ENCODE measurements at regions not wholly inside any gene's neighbourhood (a gene's known extent, or its start where the extent isn't known, plus 50 kb on each side); places are given as distances from the start of the nearest gene placed in this dataset. TPM values are rescaled to one million over a fixed set of nuclear protein-coding genes. Genes with fewer than 3 reads are reported as not detected.

DNA sequence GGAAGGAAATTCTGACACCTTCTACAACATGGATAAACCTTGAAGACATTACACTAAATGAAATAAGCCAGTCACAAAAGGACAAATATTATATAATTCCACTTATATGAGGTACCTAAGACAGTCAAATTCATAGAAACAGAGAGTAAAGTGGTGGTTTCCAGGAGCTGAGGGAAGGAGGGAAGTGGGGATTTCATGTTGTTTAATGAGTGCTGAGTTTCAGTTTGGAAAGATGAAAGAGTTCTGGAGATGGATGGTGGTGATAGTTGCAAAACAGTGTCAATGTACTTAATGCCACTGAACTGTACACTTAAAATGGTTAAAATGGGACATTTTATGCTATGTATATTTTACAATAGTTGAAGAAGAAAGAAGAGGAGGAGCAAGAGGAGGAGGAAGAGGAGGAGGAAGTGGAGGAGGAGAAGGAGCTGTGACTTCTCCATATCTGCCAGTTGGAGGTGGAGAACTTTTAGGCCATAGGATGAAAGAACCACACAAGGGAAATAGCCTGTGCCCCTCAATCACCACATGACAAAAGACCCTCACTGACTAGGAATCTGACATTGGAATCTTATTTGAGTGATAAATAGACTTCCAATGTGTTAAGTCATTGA is 55.3 kb upstream of the LGALSL start:
- H3K4me3 Mint-ChIP-seq: no peak overlapping the region

DNA sequence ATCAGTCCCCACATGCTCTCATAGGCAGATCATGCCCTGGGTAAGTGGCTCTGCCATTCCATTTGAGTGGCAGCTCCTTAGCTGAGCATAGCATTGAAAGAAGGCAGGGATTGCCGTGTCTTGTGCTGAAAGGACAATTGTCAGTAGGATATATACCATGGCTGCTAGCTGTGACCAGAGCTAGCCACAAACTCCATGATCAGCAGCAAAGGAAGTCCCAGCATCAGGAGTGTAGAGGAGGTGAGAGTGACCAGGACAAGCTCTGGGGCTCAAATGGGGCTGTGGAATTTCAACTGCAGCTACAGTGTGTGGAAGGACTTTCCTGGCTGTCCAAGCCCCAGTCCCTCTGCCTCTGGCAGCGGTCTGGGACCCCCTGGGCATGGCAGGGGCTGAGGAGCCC is 54.4 kb upstream of the LGALSL start:
- Mint-ChIP-seq H3K36me3 (ENCODE audit: low read depth) (no peaks in the 10 kb centered on the region), H3K27me3 (no peaks in the 10 kb centered on the region), H3K4me3 (no peak overlapping the region), H3K9me3 (ENCODE audit: low read depth) (no peaks in the 10 kb centered on the region), H3K4me1 (no peaks in the 10 kb centered on the region), H3K27ac (no peak overlapping the region)
- intact Hi-C loops (cut with DNase I, micrococcal nuclease): no loop called here
- ATAC-seq: no peak
- CTCF ChIA-PET: interaction anchor here (1.5 to 2.0 kb wide), 3 partner anchors 9 to 88 kb away, joined by 3 to 7 read pairs (median 6); no protein-coding TSS in a partner anchor
- DNase-seq: no peak
- POLR2A ChIA-PET: no interaction called here

More for the DNA sequence above, 55.3 kb upstream of the LGALSL start:
- no peak overlapping the region for H3K27ac Mint-ChIP-seq
- H3K36me3 Mint-ChIP-seq (ENCODE audit: low read depth): no peaks in the 10 kb centered on the region
- ChIA-PET CTCF (interaction anchor here (0.9 to 2.0 kb wide), 2 partner anchors 68 to 89 kb away, joined by 3 to 6 read pairs; no protein-coding TSS in a partner anchor), POLR2A (no interaction called here)
- H3K9me3 Mint-ChIP-seq (ENCODE audit: low read depth): no peaks in the 10 kb centered on the region
- ATAC-seq (no peak), DNase-seq (no peak)
- H3K27me3 Mint-ChIP-seq: no peaks in the 10 kb centered on the region
- H3K4me1 Mint-ChIP-seq: no peaks in the 10 kb centered on the region
- intact Hi-C loops (cut with DNase I, micrococcal nuclease): no loop called here

GRCh38 chr2:64400105-64400728 is 53.7 kb upstream of the LGALSL start:
- no peaks in the 10 kb centered on the region for H3K36me3 Mint-ChIP-seq (ENCODE audit: low read depth)
- no peak overlapping the region for H3K27ac Mint-ChIP-seq
- no peaks in the 10 kb centered on the region for H3K27me3 Mint-ChIP-seq
- POLR2A ChIA-PET: no interaction called here
- no peaks in the 10 kb centered on the region for H3K4me1 Mint-ChIP-seq
- intact Hi-C loops (cut with DNase I, micrococcal nuclease): no loop called here
- no peak for ATAC-seq
- H3K4me3 Mint-ChIP-seq: no peak overlapping the region
- no peaks in the 10 kb centered on the region for H3K9me3 Mint-ChIP-seq (ENCODE audit: low read depth)
- no peak for DNase-seq
- CTCF ChIA-PET: interaction anchor here (0.8 to 1.8 kb wide), 3 partner anchors 9 to 351 kb away, joined by 3 to 7 read pairs (median 3); no protein-coding TSS in a partner anchor

DNA sequence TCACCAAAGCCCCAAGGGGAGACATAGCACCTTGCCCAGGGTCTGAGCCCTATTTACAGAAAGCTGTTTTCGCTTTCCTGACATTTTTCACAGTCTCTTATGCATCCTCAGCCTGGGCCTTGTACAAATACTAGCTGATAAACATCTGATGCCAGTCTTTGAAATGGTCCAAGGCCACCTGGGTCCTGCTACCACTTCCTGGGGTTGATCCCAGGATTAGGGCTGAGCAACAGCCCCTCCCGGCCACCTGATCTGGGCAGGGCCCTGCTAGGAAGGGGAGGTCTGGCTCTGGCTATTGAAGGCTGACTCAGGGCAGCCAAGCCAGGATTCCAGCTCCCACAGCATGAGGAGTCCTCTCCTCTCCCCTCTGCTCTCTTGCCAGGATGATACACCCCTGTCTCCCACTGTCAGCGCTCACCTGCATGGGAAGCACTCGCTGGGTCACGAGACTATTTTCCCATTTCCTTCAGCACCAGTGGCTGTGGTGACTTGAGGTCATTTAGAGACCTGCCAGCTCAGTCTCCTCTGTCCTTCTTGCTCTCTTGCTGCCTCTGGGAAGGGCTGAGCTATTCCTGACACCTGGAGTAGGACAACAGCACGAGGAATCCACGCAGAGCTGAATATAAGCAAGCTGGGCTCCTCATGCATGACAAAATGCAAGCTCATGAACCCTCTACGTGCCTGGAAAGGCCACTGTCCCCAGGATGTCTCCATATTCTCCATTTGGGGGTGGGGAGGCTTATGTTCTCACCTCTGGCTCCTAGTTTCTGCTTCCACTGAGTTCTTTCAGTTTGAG is 53.0 kb upstream of the LGALSL start:
- intact Hi-C loops (cut with DNase I, micrococcal nuclease): no loop called here
- Mint-ChIP-seq H3K9me3 (ENCODE audit: low read depth) (no peaks in the 10 kb centered on the region), H3K4me3 (no peak overlapping the region), H3K4me1 (no peaks in the 10 kb centered on the region), H3K27ac (no peak overlapping the region), H3K27me3 (no peaks in the 10 kb centered on the region), H3K36me3 (ENCODE audit: low read depth) (no peaks in the 10 kb centered on the region)
- ATAC-seq (no peak), DNase-seq (no peak)
- POLR2A ChIA-PET: no interaction called here
- CTCF ChIA-PET: interaction anchor here (0.8 to 1.8 kb wide), 3 partner anchors 8 to 352 kb away, joined by 3 to 7 read pairs (median 3); no protein-coding TSS in a partner anchor

DNA sequence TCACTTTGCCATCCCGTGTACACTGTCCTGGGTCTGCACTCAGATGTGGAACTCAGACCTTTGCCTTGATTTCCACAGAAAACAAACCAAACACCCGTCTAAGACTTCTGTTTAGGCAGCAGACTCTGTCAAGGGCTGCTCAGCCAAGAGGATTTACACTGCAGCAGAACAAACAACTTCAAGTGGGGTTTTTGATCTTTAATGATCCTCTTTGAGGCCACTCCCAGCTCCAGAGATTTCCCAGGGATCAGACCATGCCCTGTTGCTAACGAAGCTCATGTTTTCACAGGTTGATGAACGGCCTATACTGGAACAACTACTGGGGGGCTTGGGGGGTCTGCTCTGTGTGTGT is 52.5 kb upstream of the LGALSL start:
- POLR2A ChIA-PET: no interaction called here

DNA sequence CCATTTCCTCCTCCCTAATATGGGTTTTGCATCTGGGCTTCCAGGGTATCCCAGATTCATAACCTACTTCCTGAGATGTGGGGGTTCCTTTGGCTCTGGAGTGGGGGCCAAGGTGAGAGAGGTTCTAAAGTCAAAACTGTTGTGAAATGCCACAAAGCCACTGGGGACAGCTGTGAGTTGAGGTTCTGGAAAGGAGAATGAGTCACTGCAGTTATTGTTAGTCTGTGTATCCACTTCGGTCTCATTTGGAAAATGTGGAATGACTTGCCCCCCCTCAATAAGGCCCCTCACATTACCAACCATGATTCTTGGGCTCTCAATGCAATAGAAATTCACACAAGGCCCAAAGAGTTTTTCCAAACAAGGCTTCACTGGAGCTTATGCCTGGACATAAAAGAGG is 51.1 kb upstream of the LGALSL start:
- POLR2A ChIA-PET: no interaction called here
- CTCF ChIA-PET: interaction anchor here (1.5 kb wide), 1 partner anchor 72 kb away, joined by 4 read pairs; no protein-coding TSS in a partner anchor
- H3K9me3 Mint-ChIP-seq (ENCODE audit: low read depth): no peaks in the 10 kb centered on the region

More for the DNA sequence above, 52.5 kb upstream of the LGALSL start:
- Mint-ChIP-seq H3K27me3 (no peaks in the 10 kb centered on the region), H3K4me3 (no peak overlapping the region), H3K4me1 (no peaks in the 10 kb centered on the region), H3K9me3 (ENCODE audit: low read depth) (no peaks in the 10 kb centered on the region), H3K36me3 (ENCODE audit: low read depth) (no peaks in the 10 kb centered on the region), H3K27ac (no peak overlapping the region)
- intact Hi-C loops (cut with DNase I, micrococcal nuclease): no loop called here
- ATAC-seq (no peak), DNase-seq (no peak)
- CTCF ChIA-PET: interaction anchor here (0.6 to 1.5 kb wide), 2 partner anchors 21 to 71 kb away, joined by 4 to 5 read pairs; no protein-coding TSS in a partner anchor

DNA sequence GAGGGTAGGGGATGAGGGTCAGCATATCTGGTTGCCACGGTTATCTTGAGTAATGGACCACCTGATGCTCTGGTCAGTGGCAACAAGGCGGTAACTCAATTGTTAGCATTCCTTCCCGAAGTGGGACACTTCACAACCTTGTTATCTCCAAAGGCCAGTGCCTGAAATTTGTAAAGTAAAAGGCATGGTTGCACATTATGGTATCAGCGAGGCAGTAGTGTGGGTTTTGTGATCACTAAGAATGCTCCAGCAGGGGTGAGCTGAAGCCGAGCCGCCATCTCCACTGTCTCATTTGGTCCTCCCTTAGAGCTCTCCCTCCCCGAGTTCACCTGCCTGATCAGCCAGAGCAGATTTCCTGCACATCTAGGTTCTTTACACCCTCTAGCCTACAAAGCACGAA is 50.5 kb upstream of the LGALSL start:
- no peak for DNase-seq
- H3K36me3 Mint-ChIP-seq (ENCODE audit: low read depth): no peaks in the 10 kb centered on the region
- H3K4me1 Mint-ChIP-seq: no peaks in the 10 kb centered on the region
- ATAC-seq: no peak
- H3K27me3 Mint-ChIP-seq: no peaks in the 10 kb centered on the region
- H3K9me3 Mint-ChIP-seq (ENCODE audit: low read depth): no peaks in the 10 kb centered on the region
- no peak overlapping the region for H3K4me3 Mint-ChIP-seq
- intact Hi-C loops (cut with DNase I, micrococcal nuclease): no loop called here
- no peak overlapping the region for H3K27ac Mint-ChIP-seq
- POLR2A ChIA-PET: no interaction called here
- CTCF ChIA-PET: no interaction called here

More for the DNA sequence above, 51.1 kb upstream of the LGALSL start:
- ATAC-seq: peak; percentile 39
- Mint-ChIP-seq H3K4me3 (no peak overlapping the region), H3K4me1 (no peaks in the 10 kb centered on the region), H3K27me3 (no peaks in the 10 kb centered on the region), H3K36me3 (ENCODE audit: low read depth) (no peaks in the 10 kb centered on the region), H3K27ac (no peak overlapping the region)
- intact Hi-C loops (cut with DNase I, micrococcal nuclease): no loop called here
- peak; percentile 11 for DNase-seq

GRCh38 chr2:64404002-64404731 is 49.8 kb upstream of the LGALSL start:
- H3K36me3 Mint-ChIP-seq (ENCODE audit: low read depth): no peaks in the 10 kb centered on the region
- no peaks in the 10 kb centered on the region for H3K4me1 Mint-ChIP-seq
- no peak overlapping the region for H3K27ac Mint-ChIP-seq
- no peaks in the 10 kb centered on the region for H3K27me3 Mint-ChIP-seq
- DNase-seq (no peak), ATAC-seq (no peak)
- CTCF ChIA-PET: no interaction called here
- intact Hi-C loops (cut with DNase I, micrococcal nuclease): no loop called here
- no peak overlapping the region for H3K4me3 Mint-ChIP-seq
- H3K9me3 Mint-ChIP-seq (ENCODE audit: low read depth): no peaks in the 10 kb centered on the region
- POLR2A ChIA-PET: no interaction called here

Small RNA genes in the stretch of these regions (microRNA-seq; reads per million reads assigned to microRNA genes)
- gene MIR4433A (ENCODE audit: borderline replicate concordance) (not detected), gene MIR4433B (ENCODE audit: borderline replicate concordance) (not detected)
